ENCODE measurements at regions not wholly inside any gene's neighbourhood (a gene's known extent, or its start where the extent isn't known, plus 50 kb on each side); places are given as distances from the start of the nearest gene placed in this dataset.

- TF ChIP-seq CTCF (IDR thresholded peaks at IDR 0.05) (no peak), POLR2A (IDR thresholded peaks at IDR 0.05) (no peak)
Measured at GRCh38 chrX:131830400-131831184, 192.5 kb upstream of the STK26 start.
